Jurkat, Clone E6-1 (cell line): ENCODE measurements at regions not wholly inside any gene's neighbourhood (a gene's known extent, or its start where the extent isn't known, plus 50 kb on each side); places are given as distances from the start of the nearest gene placed in this dataset.

Source experiments
- DNase-seq: peaks from one replicate; pipeline ENCODE4 v3.0.0-alpha.2; 2011; ENCODE audit warnings: low read depth, low spot score
- H3K4me3 ChIP-seq: 2 replicates; pipeline ENCODE4 v1.5.1; 2011; ENCODE audit warnings: mild to moderate bottlenecking, low read length, control low read depth, moderate library complexity

DNA sequence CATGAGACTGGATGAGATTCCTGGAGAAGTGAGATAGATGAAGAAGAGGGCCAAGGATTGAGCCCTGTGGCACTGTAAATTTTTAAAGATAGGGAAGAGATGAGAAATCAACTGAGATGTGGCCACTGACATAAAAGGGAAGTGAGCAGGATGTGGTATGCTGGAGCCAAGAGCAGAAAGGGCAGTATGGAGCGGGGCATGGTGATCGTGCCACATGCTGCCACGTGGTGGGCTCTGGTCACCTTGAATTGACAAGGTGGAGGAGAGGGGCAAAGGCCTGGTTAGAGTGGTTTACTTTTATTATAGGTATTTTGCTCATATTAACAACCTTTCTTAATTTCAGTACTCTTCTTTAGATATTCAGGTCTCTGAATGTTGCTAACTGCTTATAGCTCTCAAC, 257.9 kb downstream of the NEDD1 start:
- H3K4me3 ChIP-seq = no peak overlapping the region
- DNase-seq = no peak

DNA sequence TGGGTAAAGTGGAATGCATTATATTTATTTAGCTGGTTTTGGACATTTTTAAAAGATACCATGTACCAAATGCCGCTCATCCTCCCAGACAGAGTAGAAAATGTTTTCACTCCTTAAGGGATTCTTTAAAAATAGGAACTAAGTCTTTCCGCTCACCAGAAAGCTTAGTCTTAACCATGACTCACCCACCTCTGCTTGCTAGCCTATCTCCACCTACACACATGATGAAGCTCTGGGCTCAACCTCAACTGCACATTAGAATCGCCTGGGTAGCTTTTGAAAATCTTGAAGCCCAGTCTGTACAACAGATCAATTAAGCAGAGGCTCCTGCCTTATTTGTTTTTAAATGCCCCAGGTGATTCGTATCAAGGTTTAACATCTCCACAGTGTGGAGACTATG, 260.5 kb downstream of the NEDD1 start:
- DNase-seq = no peak
- H3K4me3 ChIP-seq = no peak overlapping the region

DNA sequence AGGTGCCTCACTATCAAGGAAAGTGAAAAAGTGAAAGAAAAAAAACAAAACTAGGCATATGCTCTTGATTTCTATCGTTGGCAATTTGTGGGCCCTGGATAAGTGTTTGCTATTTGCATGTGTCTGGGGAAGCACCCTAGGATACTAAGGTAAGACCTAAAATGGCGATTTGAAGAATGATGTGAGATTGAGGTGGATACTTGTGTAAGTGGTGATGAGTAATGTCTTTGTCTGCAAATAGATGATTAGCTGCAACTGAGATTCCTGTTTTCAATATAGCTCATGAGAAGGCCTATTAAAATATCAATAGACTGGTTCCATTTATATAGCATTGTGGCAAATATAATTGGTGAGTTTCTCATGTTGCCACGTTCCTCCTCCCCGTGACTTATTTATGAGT, 261.7 kb downstream of the NEDD1 start:
- DNase-seq = no peak
- no peak overlapping the region for H3K4me3 ChIP-seq

DNA sequence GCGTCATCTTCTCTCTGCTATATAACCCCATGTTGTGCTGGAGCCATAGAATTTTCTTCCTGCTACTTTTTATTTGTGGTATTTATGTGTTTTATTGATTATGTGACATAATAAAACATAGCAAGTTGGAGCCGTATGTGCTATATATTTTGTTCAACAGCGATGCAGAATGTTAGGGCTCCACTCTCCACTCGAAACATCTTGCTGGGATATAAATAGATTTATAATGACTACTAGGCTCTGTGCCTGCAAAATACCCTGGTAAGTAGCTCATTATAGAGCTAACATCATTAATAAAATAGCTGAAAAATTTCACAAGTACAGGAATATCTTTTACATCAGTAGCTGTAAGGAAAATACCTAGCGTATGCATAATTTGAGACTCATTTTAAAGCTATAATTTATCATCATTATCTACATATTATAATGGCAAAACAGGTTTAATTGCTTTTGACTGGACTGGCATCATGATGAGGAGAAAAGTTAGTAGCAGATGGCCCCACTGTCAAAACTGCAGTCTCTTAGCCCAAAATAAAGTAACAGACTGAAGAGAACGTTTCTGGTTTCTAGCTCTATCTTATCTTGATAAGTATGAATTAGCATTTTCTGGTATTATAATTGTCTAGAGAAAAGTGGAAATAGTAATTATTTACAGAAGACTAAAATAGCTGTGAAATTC, 263.0 kb downstream of the NEDD1 start:
- DNase-seq = no peak
- no peak overlapping the region for H3K4me3 ChIP-seq

DNA sequence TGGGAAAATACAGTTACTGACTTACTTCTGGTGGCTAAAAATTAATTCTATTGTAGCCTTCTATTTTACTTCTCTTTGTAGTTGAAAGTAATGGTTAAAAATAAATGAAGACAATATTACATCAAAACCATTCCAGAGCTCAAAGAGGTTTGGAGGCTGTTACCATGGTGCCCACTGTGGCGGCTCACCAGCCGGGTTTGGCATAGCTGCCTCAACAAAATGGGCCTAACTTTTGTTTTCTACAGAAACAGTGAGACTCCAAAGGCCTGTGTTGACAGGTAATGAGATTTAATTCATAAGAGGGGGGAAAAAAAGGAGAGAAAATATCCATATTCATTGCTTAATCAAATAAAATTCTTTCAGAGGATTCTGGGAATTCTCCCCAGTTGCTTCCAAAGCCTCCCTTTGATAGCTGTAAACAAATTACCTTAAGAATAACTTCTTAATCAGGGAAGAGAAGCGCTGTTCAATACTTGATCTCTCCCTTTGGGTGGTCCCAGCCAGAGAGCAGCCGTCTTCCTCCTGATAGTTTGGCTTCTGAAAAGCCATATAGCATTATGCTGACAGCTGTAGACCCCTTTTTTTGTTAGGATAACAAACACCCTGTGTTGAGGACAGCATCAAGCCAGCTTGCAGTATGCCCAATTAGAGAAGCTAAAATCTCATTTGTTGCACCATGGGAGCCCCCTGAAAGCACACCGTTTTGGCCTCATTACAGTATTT, 266.8 kb downstream of the NEDD1 start:
- H3K4me3 ChIP-seq = no peak overlapping the region
- no peak for DNase-seq

DNA sequence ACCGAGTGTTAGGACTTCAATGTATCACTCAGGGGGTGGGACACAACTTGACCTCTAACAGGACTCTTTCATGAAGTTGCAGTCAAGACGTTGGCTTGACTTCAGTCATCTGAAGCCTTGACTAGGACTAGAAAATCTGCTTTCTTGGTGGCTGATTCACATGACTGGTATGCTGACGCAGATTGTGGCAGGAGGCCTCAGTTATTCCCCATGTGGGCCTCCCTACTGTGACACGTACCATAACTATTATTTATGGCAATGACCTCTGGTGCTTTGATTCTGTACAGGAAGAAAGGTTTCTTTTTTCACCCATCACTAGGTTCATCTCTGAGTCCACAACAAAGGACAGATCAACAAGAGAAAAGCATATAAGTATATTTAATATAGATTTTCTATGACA, 270.4 kb downstream of the NEDD1 start:
- no peak for DNase-seq
- H3K4me3 ChIP-seq = no peak overlapping the region

DNA sequence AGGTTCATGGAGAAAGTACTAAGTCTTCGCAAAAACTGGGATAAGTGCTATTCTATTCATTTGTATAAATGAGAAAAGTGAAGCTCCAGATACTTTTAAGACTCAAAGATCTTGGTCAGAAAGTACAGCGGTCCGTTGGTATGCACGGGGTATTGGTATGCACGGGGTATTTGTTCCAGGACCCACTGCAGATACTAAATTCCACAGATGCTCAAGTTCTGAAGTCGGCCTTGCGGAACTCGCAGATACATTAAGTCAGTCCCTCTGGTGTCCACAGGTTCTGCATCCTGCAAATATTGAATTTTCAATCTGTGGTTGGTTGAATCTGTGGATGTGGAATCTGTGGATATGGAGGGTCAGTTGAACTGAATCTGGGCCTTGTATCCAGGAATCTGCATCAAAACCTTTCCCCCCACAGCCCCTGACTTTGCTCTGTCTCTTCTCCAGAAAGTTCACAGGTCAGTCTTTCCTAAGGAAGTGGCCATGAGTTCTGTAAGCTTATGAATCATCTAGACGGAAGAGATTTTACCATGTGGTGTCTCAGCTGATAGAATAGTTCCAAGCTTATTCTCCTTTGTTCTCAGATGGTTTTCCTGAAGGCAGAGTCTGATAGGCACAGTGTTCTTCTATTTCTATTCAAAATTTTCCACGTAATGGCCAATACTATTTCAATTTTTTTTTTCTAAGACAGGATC, 274.7 kb downstream of the NEDD1 start:
- no peak overlapping the region for H3K4me3 ChIP-seq
- no peak for DNase-seq

DNA sequence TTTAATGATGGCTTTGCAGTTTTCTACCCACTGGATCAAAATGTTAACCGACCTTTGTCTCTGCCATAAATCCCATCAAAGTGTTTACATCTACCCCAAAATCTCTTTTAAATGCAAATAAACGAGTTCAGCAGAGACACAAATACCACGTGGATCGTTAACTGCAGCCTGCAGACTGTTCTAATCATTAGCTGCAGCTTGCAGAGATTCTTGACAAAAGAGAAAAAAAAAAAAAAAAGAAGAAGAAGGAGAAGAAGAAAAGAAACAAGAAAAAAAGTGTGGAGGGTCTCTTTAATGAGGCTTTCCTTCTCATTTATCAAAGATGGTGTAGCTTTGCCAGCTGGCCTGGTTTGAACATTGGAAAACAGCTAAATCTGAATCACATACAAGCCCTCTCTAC, 275.7 kb downstream of the NEDD1 start:
- DNase-seq = no peak
- H3K4me3 ChIP-seq = no peak overlapping the region

DNA sequence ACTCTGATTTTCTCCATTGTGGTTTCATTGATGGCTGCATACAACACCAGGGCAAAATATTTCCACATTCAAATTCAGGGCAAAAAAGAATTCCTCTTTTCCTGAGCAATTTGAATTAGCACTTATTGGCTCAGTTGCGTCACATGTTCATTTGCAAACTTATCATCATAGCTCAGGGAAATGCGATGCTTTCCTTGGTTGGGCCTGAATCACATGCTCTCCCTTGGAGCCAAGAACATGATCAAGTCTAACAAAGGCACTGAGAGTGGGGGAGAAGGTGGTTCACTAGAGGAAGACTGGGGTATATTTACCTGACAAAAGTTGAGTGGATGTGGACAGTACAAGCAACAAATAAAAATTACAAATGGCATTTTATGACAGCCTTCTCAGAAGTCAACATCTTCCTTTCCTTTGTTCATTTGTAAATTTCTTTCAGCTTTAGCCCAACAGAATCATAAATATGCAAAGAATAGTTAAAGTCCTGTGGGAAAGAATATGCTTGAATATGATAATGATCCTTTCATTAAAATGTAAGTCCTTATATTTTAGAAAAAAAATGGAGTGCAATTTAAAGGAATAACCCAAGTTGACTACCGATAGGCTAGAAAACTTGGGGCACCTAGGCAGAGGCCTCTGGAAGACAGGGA, 277.2 kb downstream of the NEDD1 start:
- no peak overlapping the region for H3K4me3 ChIP-seq
- DNase-seq = no peak

DNA sequence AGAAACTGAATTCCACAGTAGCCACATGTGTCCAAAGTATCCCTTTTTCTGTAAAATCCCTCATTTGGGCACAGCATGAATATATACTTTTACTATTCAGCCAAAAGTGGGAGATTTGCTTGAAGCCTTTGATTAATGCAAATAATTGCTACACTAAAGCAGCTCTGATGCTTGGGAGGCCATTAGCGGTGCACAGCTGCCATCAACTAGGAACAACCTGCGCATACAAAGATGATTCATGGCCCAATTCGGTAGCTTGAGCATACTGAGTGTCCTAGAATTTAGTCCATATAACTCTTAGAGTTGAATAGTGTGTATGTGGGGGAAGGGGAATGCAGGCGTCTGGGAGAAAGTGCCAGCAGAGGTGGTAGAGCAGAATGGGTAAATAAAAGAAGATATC, 277.0 kb upstream of the RMST start:
- H3K4me3 ChIP-seq = no peak overlapping the region
- DNase-seq = no peak

DNA sequence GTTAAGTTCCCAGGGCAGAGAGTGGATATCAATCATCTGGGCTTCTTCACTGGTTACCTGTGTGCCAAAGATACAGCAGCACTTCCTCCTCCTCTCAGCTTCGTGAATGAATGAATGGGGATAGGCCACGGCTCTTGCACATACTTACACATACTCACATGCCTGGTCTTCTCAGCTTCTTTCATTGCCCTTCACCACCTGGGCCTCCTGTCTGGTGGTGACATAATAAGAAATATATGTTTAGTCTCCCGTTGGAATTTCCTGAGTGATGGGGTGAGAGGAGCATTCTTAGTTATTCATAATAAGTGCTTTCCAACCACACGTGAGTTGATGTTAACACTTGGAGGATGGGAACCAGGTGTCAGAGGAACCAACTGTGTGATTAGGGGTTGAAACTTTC, 268.1 kb upstream of the RMST start:
- no peak for DNase-seq
- H3K4me3 ChIP-seq = no peak overlapping the region

DNA sequence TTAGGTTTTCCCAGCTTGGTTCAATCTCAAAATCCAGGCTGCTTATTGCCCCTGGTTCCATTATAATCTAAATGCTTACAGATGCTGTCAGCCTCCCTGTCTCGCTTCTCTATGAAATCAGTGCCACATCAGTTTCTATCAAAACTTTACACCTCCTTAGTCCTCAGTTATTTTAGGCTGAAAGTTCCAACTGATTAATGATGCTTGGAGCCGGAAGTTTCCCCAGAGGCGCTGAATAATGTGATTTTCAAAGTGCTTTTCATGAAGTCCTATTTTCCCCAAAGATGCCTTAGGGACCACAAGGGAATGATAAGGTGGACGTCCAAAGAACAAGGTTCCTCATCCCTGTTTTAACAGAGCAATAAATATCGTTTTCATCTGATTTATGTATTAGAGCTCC, 262.4 kb upstream of the RMST start:
- no peak overlapping the region for H3K4me3 ChIP-seq
- DNase-seq = no peak

DNA sequence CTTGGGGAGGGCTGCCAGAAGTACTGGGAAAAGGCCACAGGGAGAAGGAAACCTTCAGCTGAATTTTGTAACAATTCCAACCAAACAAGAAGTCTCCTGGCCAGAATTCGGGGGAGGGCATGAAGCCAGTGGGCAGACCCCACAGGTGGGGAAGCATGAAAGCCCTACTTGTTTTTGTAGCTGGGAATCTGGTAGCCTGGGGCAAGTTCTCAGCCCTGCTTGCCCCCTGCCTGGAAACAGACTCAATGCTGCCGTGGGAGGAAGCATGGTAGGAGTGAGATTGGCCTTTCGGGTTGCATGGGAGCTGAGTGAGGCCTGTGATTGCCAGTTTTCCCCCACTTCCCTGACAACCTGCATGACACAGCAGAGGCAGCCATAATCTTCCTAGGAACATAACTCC, 259.2 kb upstream of the RMST start:
- DNase-seq = no peak
- H3K4me3 ChIP-seq = no peak overlapping the region

DNA sequence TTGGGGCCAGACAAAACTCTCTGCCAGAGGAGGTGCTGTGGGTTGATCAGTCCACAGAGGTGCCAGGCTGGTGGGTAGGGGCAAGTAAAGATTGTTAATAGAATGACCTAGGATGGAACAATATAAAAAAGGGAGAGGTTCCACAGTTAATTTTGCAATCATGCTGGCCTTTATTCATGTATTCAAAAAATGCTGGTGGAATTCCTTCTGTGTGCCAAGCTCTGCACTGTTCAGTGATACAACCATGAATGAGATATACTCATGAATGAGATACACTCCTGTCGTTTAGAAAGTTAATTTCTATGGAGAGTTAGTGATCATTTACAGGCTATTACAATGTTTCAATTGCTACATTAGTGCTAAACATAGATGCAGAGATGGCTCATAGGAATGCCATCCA, 252.6 kb upstream of the RMST start:
- no peak overlapping the region for H3K4me3 ChIP-seq
- DNase-seq = no peak

DNA sequence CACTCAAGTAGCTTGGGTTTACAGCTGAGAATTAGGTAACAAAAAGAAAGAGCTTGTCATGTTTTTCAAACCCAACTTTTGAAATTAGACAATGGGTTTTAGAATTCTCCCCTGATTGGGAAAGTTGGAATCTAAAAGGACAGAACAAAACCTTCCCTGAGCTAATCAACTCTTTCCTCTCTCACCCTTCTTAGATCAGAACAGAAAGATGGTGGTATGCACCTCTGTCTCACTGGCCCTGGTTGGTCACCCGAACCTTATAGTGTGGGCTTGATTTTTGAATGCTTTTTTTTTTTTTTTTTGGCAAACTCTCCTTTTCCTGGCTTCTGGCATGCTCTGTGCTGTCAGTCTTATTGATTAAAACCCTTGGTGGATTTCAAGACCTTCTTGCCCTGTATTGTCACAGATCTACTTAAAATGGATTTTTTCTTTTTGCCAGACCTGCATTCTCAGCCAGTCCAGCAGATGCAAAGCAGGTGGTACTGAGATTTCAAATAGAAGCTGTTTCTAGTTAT, 251.1 kb upstream of the RMST start:
- H3K4me3 ChIP-seq = no peak overlapping the region
- DNase-seq = no peak

DNA sequence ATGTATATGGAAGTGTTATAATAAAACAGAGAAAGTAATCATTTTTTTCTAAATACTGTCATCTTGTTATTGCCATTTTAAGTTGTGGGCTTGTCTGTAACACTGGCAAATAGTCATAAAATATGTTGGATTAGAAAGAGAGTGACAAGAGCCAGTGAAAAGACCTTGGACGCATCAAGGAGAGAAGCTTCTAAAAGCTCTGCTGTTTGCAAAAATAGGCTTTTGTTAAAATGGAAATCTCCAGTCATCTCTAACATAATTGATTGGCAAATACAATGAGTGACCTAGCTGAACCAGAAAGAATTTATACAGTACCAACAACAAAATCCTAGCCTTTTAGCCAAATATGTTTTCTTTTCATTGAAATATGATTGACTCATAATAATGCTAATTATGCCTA, 245.8 kb upstream of the RMST start:
- no peak for DNase-seq
- no peak overlapping the region for H3K4me3 ChIP-seq

DNA sequence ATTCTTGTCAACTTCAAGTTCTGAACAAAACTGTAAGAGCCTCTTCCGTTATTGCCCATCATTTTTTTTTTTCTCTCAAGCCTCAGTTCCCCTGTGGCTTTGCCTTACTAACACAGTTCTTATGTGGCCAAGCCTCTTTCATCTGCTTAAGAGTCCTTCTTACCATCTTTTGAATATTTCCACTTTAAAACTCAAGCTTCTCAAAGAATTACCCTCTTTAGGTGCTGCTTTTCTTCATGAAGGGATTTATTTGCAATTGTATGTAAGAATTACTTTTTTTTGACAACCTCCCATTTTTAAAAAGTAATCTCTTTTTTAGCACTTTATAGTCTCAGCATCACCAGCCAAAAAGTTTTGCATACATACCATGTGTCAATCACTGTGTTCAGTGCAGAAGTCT, 240.2 kb upstream of the RMST start:
- no peak for DNase-seq
- H3K4me3 ChIP-seq = no peak overlapping the region

DNA sequence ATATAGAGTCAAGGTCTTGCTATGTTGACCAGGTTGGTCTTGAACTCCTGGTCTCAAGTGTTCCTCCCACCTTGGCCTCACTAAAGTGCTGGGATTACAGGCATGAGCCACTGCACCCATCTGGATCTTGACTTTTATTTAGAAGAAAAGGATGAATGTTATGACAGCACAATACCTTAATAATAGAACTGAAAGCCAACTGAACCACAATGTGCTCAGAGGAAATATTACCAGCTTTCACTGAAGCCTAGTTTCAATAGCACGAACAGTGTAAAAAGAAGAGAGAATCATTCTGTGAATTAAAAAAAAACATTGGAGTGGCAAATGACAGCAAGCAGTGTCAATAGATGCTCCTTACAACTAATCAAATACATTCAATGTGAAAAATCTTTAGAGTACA, 239.2 kb upstream of the RMST start:
- no peak for DNase-seq

DNA sequence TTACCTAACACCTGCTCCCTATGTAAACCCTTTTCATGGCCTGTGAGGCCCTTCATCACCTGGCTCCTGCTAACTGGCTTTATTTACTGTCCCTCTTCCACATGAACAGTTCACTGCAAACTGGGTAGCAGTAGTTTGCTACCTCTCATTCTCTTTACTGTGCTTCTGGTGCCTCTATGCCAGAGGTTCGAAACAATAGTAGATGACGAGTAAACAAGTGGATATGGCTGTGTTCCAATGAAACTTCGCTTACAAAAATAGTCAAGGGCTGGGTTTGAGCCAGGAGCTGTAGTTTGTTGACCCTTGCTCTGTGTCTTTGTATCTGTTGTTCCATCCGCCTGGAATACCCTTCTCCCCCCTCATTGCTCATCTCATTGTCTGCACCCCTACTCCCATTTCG, 233.6 kb upstream of the RMST start:
- DNase-seq = no peak
- H3K4me3 ChIP-seq = no peak overlapping the region

More for the DNA sequence above, 239.2 kb upstream of the RMST start:
- H3K4me3 ChIP-seq = no peak overlapping the region

DNA sequence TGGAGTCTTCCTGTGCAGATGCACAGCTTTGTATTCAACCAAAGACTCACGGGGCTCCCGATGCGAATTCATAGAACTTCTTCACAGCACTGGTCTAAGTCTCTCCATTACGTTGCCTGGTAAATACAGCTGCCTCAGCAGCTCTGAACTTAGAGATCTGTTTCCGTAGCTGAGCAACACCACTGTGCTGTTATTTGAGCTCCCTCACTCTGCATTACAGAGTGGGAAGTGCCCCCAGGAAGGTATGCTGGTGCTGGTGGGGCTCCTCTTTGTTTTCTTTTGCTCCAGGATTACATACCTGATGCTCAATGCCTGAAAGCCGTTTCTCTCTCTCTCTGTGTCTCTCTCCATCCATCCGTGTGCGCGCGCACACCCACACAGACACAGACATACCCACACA, 227.5 kb upstream of the RMST start:
- H3K4me3 ChIP-seq = no peak overlapping the region
- no peak for DNase-seq
